ENCODE measurements at regions not wholly inside any gene's neighbourhood (a gene's known extent, or its start where the extent isn't known, plus 50 kb on each side); places are given as distances from the start of the nearest gene placed in this dataset.

DNA sequence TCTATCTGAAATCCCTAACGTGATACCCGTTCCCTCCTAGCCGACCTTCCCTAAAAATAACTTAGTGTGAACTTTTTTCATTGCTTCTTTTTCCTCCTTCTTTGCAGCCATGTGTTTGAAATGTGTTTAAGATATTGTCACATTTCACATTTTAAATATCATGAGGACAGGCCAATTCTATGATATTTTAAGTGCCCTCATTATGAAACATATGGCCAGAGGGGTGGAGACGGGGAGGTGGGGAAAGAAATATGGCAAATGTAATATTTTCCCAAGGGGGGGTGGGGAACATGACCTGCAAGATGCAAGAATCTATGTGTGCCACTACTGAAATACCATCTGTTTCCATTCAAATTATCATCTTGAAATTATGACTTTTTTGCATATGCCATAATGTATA lies 1039.2 kb downstream of the AGBL1 start:
- TF ChIP-seq, protein P1, sequence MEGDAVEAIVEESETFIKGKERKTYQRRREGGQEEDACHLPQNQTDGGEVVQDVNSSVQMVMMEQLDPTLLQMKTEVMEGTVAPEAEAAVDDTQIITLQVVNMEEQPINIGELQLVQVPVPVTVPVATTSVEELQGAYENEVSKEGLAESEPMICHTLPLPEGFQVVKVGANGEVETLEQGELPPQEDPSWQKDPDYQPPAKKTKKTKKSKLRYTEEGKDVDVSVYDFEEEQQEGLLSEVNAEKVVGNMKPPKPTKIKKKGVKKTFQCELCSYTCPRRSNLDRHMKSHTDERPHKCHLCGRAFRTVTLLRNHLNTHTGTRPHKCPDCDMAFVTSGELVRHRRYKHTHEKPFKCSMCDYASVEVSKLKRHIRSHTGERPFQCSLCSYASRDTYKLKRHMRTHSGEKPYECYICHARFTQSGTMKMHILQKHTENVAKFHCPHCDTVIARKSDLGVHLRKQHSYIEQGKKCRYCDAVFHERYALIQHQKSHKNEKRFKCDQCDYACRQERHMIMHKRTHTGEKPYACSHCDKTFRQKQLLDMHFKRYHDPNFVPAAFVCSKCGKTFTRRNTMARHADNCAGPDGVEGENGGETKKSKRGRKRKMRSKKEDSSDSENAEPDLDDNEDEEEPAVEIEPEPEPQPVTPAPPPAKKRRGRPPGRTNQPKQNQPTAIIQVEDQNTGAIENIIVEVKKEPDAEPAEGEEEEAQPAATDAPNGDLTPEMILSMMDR (IDR thresholded peaks at IDR 0.05; ENCODE audit: low read depth, low read length) = no peak
- no peak for DNase-seq (ENCODE audit: low read depth, low spot score)
- no peak overlapping the region for H3K4me3 ChIP-seq (ENCODE audit: low read depth, low read length)
- in situ Hi-C loops (cut with HindIII; ENCODE audit: low sequenced_read_pairs) = no loop called here

DNA sequence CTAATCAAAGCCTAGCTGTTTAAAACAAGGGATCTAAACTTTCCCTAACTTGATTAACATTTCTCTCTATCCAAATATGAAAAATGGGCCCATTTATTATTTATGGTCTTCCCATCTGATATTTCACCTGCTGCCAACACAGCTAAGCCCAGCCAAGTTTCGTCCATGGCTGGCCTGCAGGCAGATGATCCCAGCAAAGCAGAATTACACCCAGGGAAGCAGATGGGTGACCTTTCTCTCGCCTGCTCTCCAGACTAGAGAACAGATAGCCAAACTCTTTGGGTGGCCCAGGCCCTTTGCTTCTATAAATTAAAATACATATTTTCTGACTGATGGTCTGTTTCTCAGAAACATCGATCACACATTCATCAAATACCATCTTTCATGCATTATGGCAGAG lies 1038.8 kb downstream of the AGBL1 start:
- TF ChIP-seq, protein P1 (IDR thresholded peaks at IDR 0.05; ENCODE audit: low read depth, low read length) = no peak
- no peak for DNase-seq (ENCODE audit: low read depth, low spot score)
- H3K4me3 ChIP-seq (ENCODE audit: low read depth, low read length) = no peak overlapping the region
- in situ Hi-C loops (cut with HindIII; ENCODE audit: low sequenced_read_pairs) = no loop called here

DNA sequence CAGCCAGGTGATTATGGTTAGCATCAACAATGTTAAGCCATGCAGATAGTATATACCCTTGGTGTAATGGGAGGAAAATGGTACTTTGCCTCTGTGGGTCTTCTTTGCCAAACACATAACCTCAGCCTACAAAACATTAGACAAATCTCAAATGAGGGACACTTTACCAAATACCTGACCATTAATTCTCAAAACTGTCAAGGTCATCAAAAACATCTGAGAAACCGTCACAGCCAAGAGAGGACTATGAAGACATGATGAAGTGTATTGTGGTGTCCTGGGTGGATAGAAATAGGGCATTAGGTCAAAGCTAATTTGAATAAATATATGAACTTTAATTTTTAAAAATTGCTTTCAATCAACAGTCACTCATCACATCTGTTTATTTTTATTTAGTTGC lies 1036.1 kb downstream of the AGBL1 start:
- no peak overlapping the region for H3K4me3 ChIP-seq (ENCODE audit: low read depth, low read length)
- TF ChIP-seq, protein P1 (IDR thresholded peaks at IDR 0.05; ENCODE audit: low read depth, low read length) = no peak
- DNase-seq (ENCODE audit: low read depth, low spot score) = no peak
- in situ Hi-C loops (cut with HindIII; ENCODE audit: low sequenced_read_pairs) = no loop called here

DNA sequence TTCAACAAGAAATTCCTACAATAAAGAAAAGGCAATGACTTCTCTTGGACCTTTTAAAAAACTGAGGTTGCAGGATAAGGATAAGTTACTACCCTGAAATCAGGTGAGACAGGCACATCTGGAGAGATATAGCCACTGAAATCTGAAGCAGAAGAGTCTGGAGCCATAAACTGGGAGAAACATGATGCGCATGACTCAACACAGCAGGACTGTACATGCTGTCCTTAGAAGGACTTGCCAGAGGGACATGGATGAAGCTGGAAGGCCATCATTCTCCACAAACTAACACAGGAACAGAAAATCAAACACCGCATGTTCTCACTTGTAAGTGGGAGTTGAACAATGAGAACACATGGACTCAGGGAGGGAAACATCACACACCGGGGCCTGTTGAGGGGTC lies 1020.2 kb downstream of the AGBL1 start:
- TF ChIP-seq, protein P1 (IDR thresholded peaks at IDR 0.05; ENCODE audit: low read depth, low read length) = no peak
- DNase-seq (ENCODE audit: low read depth, low spot score) = no peak
- no peak overlapping the region for H3K4me3 ChIP-seq (ENCODE audit: low read depth, low read length)
- in situ Hi-C loops (cut with HindIII; ENCODE audit: low sequenced_read_pairs) = no loop called here

DNA sequence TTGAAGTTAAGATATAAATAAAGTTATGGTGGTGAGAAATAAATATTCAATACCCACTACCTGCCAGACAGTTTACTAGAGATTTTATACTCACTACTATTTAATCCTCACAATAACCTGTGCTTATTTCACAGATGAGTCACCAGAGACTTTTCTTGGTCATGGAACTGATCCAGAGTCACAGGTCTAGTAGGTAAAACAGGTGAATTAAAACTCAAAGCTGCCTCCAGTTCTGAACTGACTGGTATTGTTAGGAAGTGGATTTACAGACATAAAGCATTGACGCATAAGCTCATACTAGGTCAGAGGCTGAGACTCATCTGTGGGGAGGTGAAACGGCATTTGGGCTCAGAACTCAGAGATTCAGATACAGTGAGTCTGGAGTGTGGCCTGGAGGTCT lies 1009.9 kb downstream of the AGBL1 start:
- no peak overlapping the region for H3K4me3 ChIP-seq (ENCODE audit: low read depth, low read length)
- in situ Hi-C loops (cut with HindIII; ENCODE audit: low sequenced_read_pairs) = no loop called here
- DNase-seq (ENCODE audit: low read depth, low spot score) = no peak
- TF ChIP-seq, protein P1 (IDR thresholded peaks at IDR 0.05; ENCODE audit: low read depth, low read length) = no peak

DNA sequence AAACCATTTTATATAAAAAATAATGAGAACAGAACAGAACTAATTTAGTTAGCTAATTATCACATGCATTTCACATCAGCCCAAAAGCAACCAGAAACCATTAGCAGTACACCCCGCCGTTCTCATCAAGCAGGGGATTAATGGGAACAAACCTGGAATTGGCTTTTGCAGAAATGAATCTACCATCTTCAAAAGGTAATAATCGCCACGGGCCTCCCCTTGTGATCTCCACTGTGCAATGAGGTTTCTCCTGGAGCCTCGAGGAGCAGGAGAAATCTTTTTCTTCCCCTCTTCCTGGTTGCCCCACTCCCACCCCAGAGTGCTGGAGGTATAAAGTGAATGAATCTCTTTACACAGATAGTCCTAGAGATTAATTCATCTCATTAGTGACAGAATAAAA lies 1003.5 kb downstream of the AGBL1 start:
- no peak overlapping the region for H3K4me3 ChIP-seq (ENCODE audit: low read depth, low read length)
- in situ Hi-C loops (cut with HindIII; ENCODE audit: low sequenced_read_pairs) = no loop called here
- TF ChIP-seq, protein P1 (IDR thresholded peaks at IDR 0.05; ENCODE audit: low read depth, low read length) = no peak
- DNase-seq (ENCODE audit: low read depth, low spot score) = no peak

DNA sequence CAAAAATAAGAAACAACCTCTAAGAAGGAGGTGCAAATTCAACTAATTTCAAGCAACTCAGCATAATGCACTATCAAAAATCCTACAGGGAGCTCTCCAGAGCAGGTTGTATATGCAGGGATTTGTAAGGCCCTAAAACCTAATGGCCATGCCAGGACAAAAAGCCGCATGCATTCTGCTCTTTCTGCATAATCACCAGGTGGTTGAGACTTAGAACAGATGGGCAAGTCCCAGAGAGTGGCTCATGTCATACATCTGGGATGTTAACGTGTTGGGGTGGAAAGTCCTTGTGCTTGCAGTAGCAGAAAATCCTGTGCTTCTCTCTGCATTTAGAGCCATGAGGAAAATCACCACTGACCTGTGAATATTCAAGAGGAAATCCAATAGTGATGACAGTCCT lies 1002.9 kb downstream of the AGBL1 start:
- TF ChIP-seq, protein P1 (IDR thresholded peaks at IDR 0.05; ENCODE audit: low read depth, low read length) = no peak
- in situ Hi-C loops (cut with HindIII; ENCODE audit: low sequenced_read_pairs) = no loop called here
- no peak overlapping the region for H3K4me3 ChIP-seq (ENCODE audit: low read depth, low read length)
- DNase-seq (ENCODE audit: low read depth, low spot score) = no peak

Data from astrocyte of the spinal cord (primary cell).